ENCODE measurements at regions not wholly inside any gene's neighbourhood (a gene's known extent, or its start where the extent isn't known, plus 50 kb on each side); places are given as distances from the start of the nearest gene placed in this dataset.
"Not testable (repeated sequence)": the region's sequence is repeated elsewhere in the genome, so short reads cannot be mapped to it uniquely, and the experiment has no call there.

- H4K20me1 ChIP-seq (ENCODE audit: insufficient read depth, low read length, poor library complexity, severe bottlenecking); H3K4me2 ChIP-seq (ENCODE audit: low read depth, low read length, poor library complexity, severe bottlenecking); H3K9me2 ChIP-seq (replicated peaks; ENCODE audit: low read depth, low read length); H3K36me3 ChIP-seq (ENCODE audit: insufficient read depth, low read length); H3K9me3 ChIP-seq (ENCODE audit: insufficient read depth, low read depth, low read length); H2AFZ ChIP-seq (ENCODE audit: low read length); H3K9ac ChIP-seq (ENCODE audit: low read depth, low read length, poor library complexity, severe bottlenecking); H3K4me3 ChIP-seq (ENCODE audit: low read length, poor library complexity, severe bottlenecking); H3K79me2 ChIP-seq (ENCODE audit: insufficient read depth, low read length); H3K4me1 ChIP-seq (ENCODE audit: insufficient read depth, low read length, poor library complexity, severe bottlenecking); H3F3A ChIP-seq (ENCODE audit: low read depth); H3K27me3 ChIP-seq (ENCODE audit: insufficient read depth, low read length, poor library complexity, severe bottlenecking): not testable (repeated sequence)
Measured at GRCh38 chr10:133753545-133753944, 127.0 kb upstream of the FRG2B start.
